GM19468 (cell line): ENCODE measurements at regions not wholly inside any gene's neighbourhood (a gene's known extent, or its start where the extent isn't known, plus 50 kb on each side); places are given as distances from the start of the nearest gene placed in this dataset.

Experiments used
- ATAC-seq: cut with Tn5 transposase; IDR thresholded peaks from one replicate; pipeline ENCODE4 v1.9.1; 2021; ENCODE audit warnings: mild to moderate bottlenecking, moderate library complexity, moderate number of reproducible peaks; ENCODE audit not compliant: unreplicated experiment; ENCODE audit errors: extremely low read depth

DNA sequence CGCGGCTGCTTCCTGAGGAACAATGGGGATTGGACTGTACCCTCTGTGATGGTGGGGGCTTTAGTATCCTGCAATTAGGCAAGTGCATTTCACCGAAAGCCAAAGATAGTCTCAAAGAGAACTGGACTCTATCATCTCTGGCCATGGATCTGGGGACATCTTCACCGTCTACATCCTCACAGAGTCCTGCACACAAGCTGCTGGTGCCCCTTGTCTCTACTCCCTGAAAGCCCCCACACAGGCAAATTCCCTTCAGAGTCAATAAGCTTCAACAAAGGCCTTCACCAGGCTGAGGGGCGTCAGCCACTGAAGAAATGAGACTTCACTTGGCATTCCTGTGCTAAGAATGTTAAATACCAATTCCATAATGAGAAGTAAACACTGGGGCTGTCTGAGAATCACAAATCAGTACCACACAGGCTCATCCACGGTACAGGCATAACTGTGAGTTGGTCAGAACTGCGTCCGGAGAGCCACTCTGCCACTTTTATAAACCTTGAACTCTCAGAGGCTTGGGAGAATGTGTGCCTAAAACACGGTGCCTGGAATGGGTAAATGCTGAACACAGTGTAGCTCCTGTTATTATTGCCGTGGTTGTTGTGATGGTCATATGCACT, 432.7 kb downstream of the ZNF521 start:
- ATAC-seq: no peak

DNA sequence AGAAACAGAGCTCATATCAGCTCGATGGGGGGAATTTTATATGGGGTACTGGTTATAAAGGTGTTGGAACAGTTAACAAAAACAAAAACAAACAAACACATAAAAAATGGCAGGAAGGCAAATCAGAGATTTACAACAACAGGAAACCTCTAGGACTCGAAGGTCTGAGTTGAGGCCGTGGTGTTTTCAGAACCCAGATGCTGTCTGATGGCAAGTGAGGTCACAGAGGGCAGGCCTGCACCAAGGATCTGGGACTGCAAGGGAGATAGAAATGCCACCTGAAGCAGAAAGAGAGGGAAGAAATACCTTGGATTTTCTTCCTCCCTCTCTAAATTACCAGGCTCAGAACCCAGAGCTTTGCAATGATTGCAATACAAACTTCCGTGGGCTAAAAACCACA, 429.5 kb downstream of the ZNF521 start:
- ATAC-seq: no peak

DNA sequence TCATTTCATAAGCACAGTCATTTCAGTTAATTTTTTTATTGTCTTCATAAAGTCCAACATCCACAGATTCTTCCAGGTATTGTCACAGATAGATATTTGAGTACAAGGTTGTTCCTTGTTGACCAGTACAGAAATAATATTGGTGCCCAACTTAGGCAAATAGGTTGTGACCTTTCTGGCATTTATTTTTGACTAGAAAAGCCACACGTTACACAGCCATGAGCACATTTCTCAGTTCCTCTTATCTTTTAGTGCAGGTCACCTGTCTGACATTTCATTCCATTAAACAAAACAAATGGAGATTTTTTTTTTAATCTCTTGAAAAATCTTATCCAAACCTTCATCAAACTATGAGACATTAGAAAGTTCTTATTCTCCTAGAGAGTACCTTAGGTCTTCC, 428.8 kb downstream of the ZNF521 start:
- peak; percentile 49 for ATAC-seq

DNA sequence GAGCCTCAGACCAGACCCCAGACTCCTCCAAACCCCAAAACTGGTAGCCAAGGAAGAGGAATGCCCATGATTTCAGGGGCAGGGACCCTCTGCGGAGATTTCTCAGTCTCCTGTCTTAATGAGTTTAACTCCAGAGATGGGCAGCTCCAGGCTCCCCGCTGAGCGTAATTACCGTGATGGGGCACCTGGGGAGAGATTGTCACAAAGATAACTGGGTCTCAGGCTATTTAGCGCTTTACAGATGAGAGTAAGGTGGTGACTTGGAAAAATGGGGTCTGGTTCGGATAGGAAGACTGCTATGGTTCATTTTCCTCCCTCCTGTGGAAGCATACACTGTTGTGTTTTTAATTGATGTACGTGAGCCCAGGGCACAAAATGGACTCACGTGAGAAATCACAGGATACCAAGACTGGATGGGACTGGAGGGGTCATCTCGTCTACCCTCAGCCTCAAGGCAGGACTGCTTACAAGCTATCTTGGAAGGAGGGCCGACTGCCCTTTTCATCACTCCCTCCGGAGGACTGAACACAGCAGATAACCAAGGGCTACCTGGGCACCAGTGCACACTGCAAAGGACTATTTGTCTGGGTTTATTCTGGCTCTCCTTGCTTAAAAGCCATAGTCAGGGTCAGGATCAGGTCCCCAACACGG, 427.8 kb downstream of the ZNF521 start:
- no peak for ATAC-seq

DNA sequence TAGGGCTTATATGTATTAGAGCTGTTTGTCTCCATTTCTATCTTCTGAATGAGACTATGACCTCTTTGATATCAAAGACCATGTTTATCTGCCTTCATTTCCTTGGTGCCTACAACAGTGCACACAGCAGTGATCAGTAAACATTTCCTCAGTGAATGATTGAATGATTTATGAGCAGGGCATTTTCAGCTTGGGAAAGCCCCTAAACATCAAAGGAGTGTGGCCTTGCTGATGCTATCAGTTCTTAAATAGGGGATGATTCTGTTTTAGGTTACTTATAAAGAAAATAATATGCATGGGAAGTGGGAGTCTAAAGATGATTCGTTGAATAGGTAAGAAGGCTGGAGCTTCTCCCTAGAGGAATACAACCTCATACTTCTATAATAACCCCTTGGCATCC, 425.3 kb downstream of the ZNF521 start:
- no peak for ATAC-seq

DNA sequence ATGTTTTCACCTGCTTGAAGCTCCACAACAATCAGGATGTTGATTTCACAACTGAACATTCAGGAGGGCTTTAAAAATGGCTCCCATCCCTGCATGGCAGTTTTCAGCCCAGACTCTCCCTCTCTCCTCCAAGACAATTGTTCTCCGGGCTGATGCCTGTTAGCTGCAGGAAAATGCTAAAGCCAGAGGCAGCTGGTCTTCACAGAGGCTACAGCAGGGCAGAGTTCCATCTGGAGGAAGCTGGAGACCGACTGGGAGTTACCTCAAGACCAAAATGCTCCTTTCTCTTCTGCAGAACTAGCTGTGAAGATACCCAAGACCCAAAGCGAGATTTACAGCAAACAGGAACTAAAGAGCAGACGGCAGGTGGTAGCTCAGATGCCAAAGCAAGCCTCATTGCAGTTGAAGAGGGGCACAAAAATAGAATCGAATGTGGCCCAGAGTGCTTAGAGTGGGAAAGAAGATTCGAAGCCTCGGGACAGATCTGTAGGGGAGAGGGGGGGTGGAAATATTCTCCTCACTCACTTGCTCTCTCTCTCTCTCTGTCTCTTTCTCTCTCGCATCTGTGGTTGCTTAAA, 423.6 kb downstream of the ZNF521 start:
- no peak for ATAC-seq

DNA sequence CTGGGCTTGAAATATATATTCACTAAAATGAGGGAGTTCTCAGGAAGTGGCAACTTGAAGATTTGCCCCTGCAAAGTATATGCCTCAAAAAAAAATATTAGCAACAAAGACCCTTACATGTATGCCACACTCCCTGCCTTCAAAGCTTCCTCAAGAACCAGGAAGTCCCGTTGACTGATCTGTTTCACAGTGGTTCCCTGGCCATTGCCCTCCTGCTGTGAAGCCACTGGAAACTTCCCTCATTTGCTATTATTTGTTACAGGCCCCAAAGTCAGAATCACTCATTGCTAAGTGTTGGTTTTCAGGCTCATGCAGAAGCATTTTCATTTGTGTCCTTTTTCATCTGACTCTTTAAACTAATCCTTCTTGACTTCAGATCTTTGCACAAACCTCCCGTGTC, 421.5 kb downstream of the ZNF521 start:
- ATAC-seq: no peak

DNA sequence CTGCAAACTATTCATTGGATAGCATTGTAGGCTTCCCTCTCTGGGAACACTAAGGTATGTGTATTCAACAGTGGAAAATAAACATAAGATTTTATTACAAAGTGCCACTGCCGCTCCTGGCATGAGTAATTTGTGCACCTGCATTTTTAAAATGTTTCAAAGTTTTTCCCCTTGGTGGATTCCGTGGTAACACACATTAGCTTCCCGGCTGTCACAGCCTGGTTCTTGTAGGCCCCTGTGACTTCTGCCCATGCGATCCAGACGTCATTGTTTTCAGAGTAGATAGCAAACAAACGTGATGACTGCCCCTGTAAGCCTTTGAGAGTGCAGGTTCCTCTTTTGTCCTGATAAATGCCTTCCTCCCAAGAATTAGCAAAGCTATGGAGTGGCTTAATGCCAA, 421.0 kb downstream of the ZNF521 start:
- no peak for ATAC-seq

DNA sequence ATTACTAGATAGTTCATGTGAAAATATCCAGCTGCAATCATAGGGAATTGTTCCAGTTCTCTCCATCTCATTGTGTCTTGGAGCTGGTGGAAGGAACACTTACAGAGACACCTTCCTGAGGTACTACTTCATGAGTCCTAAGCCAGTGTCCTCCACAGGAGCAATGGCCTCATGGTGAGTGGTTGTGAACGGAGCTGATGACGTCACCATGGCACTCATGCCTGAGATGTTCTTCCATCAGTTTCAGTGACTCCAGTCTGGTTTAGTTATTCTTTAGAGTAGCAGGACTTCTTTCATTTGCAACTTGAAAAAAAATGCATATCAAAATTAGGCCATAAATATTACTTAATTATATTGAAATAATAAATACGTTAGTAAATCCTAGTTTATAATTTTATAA, 418.6 kb downstream of the ZNF521 start:
- no peak for ATAC-seq

DNA sequence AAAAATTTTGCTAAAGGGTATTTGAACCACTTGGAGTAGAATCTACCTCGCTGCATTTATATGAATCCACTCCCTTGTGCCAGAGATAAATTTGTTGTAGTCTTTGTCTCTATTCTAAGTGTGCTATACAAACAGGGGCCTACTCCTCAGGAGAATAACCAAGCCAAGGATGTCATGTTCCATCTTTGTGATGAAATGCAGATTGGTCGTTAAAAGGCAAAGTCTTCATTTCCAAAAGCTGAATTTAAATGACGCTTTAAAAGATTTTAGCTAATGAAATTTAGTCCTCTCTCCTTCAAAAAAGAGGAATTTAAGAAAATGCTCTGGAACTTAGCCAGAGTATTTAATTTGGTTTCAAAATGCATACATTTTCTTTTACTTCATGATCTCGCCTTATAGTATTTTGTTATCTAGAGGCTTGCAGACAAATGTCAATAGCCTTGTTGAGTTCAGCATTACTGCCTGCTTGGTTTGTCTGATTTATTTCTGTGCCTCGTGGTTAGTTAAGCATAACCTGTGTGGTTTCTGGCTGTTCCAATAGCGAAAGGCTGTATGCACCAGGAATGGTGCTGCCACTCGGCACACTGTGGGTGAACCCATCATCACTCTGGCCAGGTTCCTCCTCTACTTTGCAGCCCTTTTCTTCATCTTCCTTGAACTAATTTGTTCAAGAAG, 417.6 kb downstream of the ZNF521 start:
- ATAC-seq: no peak

DNA sequence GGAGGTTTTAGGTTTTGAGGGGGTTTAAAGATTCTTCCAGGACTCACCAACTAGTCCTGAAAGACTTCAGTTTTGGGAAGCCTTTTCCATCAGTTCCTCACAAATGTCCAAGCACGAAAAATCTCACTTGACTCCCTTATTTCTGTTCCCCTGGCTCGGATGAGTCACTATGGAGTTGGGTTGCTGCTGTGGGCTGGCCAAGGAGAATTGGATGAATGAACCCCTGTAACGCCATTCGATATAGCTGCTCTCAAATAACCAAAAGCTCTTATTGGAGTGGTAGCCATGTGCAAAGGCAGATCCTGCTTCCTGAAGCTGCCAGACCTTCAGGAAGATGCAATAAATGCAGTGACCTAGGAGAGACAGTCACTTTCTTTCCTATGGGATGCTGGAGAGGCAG, 417.0 kb downstream of the ZNF521 start:
- ATAC-seq: no peak

DNA sequence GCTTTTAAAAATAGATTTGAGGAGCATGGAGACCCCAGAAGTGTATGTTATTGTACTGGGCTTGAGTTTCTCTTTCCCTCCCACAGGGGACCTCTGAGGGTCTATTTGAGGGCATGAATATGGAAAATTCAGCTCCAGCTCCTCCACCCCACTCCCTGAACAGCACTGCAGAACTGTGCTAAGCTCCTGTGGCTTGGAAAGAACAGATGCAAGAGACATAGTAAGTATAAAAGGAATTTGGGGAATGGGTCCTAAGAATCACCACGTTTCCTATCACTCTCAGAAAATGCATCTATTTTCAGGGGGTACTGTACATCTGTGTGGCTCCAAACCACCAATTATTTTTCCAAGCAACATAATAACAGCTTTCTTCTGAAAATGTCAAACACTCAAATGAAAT, 416.1 kb downstream of the ZNF521 start:
- ATAC-seq: no peak

DNA sequence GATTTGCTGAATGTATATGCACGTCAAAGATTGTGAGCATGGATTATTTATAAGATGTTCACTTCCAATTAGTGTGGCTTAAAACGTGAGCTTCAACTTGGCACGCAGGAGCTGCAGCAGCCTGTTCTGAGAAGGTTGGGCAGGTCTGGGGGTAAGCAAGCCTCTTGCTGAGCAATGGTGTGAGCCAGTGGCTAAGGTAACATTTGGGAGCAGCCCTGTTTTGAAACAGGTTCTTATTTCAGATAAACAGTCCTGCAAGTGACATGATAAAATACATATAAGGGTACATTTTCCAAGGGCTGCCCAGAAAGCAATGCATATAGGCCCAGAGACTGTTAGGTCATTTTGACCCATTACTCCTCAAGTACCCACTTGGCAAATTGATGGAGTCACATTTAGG, 415.3 kb downstream of the ZNF521 start:
- ATAC-seq: no peak

DNA sequence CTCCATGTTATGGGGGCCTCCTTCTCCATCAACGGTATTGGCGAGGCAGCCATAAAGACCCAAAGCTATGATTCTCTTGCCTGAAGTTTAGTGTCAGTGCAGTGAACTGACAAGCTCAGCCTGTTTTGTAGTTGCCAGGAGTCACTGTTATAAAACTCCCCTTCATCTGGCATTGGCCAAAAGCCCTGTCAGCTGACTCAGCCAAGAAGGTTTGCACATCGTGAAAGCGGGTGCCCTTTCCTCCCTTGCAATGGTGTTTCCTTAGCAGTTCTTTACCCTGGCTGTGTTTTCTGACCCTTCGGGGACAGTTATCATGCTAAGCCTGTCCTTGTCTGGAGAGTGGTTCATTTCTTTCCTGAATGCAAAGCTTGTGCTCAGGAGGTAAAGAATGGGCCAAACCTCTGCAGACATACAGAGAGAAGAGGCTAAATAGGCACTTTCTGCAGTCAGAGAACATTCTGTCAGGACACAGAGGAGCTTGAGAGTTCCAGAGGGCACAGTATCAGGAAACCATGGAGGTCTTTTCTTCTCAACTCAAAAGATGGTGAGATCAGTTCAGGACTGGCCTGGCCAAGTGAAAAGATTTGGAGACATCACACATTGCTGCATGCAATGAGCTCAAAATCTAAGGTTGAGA, 414.2 kb downstream of the ZNF521 start:
- no peak for ATAC-seq

DNA sequence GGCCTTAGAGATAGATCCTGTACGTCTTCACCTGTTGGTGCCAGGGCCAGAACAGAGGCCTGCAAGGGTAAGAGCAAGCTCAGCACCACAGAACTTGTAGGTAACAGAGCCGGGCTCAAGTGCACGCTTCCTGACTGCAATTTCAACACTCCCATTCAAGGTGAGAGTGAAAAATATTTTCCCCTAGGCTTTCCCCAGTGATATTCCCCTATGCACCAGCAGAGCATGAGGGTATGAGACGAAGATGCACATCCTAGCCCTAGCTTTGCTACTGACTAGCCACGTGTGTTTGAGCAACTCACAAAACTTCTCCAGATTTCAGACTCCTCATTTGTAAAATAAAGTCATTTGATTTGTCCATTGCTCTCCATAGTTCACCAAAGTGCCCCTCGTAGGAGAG, 411.6 kb downstream of the ZNF521 start:
- ATAC-seq: no peak

DNA sequence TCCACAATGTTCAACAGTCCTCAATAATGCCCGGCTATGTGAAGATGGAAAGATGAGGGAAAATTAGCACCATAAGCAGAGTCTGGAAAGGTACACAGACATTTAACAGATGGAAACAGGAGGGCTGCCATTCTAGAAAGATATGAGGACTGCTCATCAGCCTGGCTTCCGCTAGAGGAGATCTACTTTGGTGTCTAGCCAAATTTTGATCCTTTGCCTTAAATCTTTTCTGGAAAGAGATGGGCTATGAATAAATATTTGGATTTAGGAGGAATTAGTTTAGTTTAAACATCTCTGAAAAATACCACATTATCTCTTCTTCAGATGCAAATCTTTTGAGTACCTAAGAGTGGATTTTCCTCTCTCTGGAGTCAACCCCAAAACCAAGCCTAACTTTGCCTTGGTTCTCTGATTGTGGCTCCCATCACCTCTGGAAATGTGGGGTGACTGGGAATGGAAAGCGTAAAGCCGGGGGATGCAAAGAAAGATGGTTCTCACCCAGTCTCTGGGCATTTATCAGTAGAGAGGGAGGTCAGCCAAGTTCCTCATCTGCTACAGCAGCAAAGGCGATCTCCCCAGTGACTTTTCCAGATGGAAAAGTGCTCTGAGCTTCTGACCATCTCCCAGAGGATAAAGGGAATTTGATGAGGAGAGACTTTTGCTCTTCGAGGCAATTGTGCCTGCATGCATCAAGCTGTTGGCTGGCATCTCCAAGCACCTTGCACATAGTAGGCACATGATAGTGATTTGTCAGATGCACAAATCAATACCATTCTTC, 410.6 kb downstream of the ZNF521 start:
- no peak for ATAC-seq

DNA sequence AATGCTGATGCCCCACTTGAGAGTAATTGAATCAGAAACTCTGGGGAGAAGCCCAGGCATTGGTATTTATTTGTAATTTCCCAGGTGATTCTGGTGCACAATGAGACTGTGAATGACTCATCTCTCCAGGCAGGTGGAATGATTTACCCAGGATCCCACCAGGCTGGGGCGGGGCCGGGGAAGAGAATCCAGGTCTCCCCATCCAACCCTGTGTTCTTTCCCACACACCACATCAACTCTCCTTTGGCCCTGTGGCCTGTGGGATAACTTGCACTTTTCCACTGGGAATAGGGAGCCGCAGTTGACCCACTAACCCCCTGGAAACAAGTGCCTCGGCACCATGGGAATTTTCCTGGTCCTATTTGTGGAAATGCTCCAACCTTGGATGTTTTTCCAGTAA, 409.8 kb downstream of the ZNF521 start:
- no peak for ATAC-seq

DNA sequence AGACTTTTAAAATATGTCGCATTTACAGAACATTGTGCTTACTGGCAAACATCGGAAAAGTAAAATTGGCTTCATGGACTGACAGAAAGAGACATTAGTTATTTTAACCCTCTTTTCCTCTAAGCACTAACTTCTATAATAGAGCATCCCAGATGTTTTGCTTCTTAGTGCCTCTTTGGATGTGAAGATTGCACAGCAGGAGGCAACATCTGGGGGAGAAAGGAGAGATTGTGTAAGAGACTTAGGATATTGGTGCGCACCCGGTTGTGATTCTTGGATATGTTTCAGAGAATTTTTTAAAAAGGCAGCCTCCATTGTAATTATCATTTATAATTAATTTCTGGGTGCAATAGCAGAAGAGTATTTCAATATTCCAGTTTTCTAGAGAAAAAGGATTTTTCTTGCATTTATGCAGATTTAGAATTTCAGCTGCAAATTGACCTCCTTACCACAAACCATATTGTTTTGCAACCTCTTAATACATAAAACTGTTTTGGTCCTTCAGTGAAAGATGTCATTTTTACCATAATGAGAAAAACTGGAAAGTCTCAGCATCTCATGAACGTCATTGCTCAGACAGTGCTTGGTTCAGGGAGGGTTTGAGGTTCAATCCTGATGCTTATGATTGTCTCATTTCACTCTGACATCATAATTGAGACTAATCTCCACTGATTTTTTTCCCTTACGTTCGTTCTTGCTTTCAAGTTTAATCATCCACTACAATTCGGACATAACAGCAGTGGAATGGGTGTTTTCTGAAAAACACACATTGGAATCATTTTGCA, 404.3 kb downstream of the ZNF521 start:
- no peak for ATAC-seq

DNA sequence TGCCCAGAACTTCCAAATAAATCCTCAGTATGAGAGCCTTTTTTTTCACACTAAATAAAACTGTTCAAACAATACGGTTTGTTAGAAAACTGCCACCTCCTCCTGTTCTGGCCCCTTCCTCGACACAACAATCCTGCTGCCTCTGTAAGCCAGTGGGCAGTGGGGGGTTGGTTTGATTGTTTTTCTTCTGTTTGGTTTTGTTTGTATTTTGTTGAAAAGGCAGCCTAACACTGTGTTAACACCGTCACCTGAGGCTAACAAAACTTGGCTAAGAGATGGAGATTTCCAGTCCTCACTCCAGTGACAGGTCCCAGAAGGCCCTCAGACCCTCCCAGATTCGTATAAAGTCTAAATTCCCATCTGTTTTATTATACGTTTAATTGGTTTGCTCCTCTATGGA, 402.1 kb downstream of the ZNF521 start:
- ATAC-seq: no peak

DNA sequence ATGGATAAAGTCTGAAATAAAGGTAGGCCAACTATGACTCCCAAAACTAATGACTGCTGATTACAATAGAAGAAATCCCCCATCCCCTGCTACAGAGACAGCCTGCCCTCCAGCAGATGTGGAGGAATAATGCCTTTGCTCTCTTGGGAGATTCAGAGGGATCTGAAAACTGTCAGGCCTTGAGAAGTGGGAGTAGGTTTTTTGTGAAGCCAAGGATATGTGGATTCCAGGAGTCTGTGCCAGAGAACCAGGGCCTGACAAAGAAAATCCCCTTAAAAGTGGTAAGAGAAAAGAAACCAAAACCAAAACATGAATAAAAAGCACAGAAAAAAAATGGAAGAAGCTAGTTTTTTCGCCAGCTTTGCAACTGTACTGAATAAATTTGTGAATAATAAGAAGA, 397.6 kb downstream of the ZNF521 start:
- no peak for ATAC-seq
